Progenitor cell of endocrine pancreas (in vitro differentiated cells): ENCODE measurements at regions not wholly inside any gene's neighbourhood (a gene's known extent, or its start where the extent isn't known, plus 50 kb on each side); places are given as distances from the start of the nearest gene placed in this dataset.
"Not testable (repeated sequence)": the region's sequence is repeated elsewhere in the genome, so short reads cannot be mapped to it uniquely, and the experiment has no call there.

ENCODE experiments used
- DNase-seq: peaks from one replicate; pipeline ENCODE4 v3.0.0; 2021; ENCODE audit warnings: low spot score; ENCODE audit not compliant: unreplicated experiment
- H3K27ac Mint-ChIP-seq: 2 replicates; pipeline ENCODE4 v1.8.0; 2021; ENCODE audit warnings: mild to moderate bottlenecking, moderate library complexity, mixed read lengths
- H3K27me3 Mint-ChIP-seq: 2 replicates; pipeline ENCODE4 v1.8.0; 2021; ENCODE audit warnings: mixed read lengths
- H3K36me3 Mint-ChIP-seq: 2 replicates; pipeline ENCODE4 v1.8.0; 2022; ENCODE audit warnings: mixed read lengths; ENCODE audit not compliant: insufficient read depth
- H3K4me1 Mint-ChIP-seq: 2 replicates; pipeline ENCODE4 v1.8.0; 2021; ENCODE audit warnings: low read depth, mixed read lengths
- H3K4me3 Mint-ChIP-seq: 2 replicates; pipeline ENCODE4 v1.8.0; 2021; ENCODE audit warnings: low read depth, mild to moderate bottlenecking, moderate library complexity, mixed read lengths
- H3K9me3 Mint-ChIP-seq: 2 replicates; pipeline ENCODE4 v1.8.0; 2021; ENCODE audit warnings: low read depth, mixed read lengths
- TF ChIP-seq, protein P1 (sequence below): fragments of 200-600 bp; sonication (generic); IDR thresholded peaks from one replicate; pipeline ENCODE4 v1.5.0; 2021; ENCODE audit warnings: antibody characterized with exemption, mild to moderate bottlenecking; ENCODE audit not compliant: unreplicated experiment

DNA sequence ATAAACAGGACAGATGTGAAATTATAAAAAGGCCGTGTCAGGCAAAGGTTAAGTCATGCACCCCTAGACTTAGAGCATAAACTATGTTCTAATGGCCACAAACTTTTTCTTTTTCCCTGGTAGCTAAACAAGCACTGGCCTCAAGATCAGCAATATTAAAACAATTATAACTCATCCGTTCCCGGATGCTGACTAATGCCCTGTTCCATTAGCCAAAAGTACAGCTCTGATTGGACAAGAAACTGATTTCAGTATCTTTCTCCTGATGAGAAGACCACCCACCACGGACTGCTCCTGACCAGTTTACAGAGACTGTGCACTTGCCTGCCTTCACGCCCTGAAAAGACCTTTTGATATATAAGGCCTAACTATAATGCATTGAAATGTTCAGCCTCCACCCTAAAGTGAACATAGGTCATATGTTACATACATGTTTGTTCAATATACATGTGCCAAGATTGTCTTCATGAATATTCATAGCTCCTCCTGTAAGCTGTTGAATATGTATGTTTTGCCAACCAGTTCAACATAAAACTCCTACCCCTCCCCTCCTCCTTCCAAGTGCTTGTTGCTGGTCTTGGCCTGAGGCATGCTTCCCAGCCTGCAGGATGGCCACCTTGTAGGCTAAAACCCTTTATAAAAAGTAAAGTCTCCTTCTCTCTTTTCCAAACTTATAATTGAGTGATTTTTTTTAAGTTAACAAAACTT, 162.0 kb downstream of the IPO8 start:
- Mint-ChIP-seq H3K36me3 (no peaks in the 10 kb centered on the region), H3K4me1 (peaks cover 5% of the 10 kb centered on the region), H3K27me3 (no peaks in the 10 kb centered on the region), H3K9me3 (no peaks in the 10 kb centered on the region), H3K27ac (no peak overlapping the region), H3K4me3 (no peak overlapping the region)
- TF ChIP-seq, protein P1, sequence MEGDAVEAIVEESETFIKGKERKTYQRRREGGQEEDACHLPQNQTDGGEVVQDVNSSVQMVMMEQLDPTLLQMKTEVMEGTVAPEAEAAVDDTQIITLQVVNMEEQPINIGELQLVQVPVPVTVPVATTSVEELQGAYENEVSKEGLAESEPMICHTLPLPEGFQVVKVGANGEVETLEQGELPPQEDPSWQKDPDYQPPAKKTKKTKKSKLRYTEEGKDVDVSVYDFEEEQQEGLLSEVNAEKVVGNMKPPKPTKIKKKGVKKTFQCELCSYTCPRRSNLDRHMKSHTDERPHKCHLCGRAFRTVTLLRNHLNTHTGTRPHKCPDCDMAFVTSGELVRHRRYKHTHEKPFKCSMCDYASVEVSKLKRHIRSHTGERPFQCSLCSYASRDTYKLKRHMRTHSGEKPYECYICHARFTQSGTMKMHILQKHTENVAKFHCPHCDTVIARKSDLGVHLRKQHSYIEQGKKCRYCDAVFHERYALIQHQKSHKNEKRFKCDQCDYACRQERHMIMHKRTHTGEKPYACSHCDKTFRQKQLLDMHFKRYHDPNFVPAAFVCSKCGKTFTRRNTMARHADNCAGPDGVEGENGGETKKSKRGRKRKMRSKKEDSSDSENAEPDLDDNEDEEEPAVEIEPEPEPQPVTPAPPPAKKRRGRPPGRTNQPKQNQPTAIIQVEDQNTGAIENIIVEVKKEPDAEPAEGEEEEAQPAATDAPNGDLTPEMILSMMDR: no peak
- DNase-seq: no peak

DNA sequence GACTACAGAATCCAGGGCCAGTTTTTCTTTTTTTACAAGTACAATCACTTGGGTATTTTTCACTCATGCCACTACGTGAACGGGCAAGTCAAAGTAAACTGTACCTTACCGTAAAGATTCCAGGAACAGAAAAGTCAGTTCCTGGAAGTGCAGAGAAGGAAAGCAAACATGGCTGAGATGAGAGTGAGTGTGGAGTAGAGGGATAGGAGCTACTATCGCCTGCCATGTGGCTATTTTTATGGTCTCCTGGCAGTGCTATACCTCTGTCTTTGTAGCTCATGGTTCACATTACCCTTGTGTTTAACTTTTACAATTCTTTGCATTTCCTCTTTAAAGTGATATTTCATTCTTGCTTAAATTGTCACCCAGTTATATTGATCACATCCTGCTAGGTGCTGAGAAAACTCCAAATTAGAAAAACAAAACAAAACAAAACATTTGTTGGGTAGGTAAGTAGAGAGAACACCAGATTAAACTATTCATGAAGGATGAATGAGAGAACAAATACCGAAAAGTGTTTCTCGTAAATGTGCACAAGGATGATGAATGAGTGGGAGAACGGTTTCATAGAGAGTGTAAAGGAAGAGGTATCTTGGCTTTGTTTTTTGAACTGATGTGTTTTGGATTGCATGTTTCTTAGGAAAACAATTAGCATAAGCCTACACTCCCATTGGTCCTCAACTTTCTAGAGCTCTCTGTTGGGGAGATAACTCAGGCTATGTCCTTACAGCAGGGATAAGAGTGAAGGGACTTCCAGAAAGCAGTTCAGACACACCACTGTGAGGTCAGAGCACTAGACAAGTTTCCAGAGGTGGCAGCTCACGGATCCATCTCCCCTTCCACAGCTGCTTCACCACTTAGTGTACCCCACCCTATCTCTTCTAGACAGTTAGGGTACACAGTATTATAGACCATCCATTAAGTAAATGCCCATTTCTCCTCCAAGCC, 163.7 kb downstream of the IPO8 start:
- H3K4me1 Mint-ChIP-seq: peaks cover 5% of the 10 kb centered on the region
- H3K27ac Mint-ChIP-seq: no peak overlapping the region

DNA sequence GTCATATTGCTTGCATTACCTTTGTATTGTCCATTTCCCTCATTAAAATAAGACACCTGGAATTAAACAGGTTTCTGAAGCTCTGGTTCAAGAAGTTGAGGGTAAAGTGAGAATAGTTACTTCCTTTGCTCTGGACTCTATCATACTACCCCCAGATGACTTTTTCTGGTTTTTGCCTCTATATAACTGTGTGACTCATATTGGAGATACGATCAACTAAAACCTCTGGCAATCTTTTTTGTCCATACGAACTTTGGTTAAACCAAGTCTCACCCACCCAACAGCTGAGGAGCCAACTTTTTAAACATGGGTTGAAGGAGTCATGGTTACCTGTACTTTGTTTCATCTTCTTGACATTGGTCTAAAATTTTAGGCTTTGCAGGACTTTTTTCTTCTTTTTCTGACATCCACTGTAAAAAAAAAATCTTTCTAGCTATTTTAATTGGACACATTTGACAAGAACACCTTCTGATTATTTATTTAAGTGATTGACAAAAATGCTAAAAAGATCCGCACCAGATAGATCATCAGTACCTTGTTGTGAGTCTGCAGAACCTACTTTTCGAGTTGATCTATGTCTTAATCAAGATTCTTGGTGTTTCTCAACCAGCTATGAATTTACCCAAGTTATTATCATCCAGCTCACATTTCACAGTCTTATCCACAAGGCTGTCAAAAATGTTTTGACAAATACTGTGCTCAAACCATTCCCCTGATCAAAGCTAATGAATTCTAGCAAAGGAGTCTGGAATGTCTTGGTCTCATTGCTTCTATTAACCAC, 166.0 kb downstream of the IPO8 start:
- Mint-ChIP-seq H3K27me3 (no peaks in the 10 kb centered on the region), H3K9me3 (no peaks in the 10 kb centered on the region), H3K36me3 (no peaks in the 10 kb centered on the region), H3K4me1 (no peaks in the 10 kb centered on the region), H3K4me3 (no peak overlapping the region), H3K27ac (no peak overlapping the region)
- TF ChIP-seq, protein P1: no peak
- no peak for DNase-seq

More for the DNA sequence above, 163.7 kb downstream of the IPO8 start:
- Mint-ChIP-seq H3K27me3 (no peaks in the 10 kb centered on the region), H3K4me3 (no peak overlapping the region), H3K9me3 (no peaks in the 10 kb centered on the region), H3K36me3 (no peaks in the 10 kb centered on the region)
- TF ChIP-seq, protein P1: no peak
- no peak for DNase-seq

DNA sequence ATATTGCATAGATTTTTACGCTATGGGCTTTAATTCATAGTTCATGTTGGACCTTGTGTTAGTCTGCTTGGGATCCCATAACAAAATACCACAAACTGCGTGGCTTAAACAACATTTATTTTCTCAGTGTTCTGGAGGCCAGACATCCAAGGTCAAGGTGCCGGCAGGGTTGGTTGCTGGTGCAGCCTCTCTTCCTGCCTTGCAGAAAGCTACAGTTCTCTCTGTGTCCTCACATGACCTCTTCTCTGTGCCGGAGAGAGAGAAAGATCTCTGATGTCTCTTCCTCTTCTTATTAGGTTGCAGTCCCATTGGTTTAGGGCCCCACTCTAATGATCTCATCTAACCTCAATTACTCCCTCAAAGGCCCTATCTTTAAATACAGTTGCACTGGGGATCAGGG, 170.5 kb downstream of the IPO8 start:
- no peak overlapping the region for H3K4me3 Mint-ChIP-seq
- peaks cover 2% of the 10 kb centered on the region for H3K36me3 Mint-ChIP-seq
- no peak overlapping the region for H3K27ac Mint-ChIP-seq

DNA sequence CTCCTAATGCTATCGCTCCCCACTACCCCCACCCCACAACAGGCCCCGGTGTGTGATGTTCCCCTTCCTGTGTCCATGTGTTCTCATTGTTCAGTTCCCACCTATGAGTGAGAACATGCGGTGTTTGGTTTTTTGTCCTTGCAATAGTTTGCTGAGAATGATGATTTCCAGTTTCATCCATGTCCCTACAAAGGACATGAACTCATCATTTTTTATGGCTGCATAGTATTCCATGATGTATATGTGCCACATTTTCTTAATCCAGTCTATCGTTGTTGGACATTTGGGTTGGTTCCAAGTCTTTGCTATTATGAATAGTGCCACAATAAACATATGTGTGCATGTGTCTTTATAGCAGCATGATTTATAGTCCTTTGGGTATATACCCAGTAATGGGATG, 175.4 kb downstream of the IPO8 start:
- not testable (repeated sequence) for H3K27me3 Mint-ChIP-seq, H3K27ac Mint-ChIP-seq, DNase-seq, H3K4me3 Mint-ChIP-seq, H3K9me3 Mint-ChIP-seq, H3K36me3 Mint-ChIP-seq
- H3K4me1 Mint-ChIP-seq: peaks cover 21% of the 10 kb centered on the region

More for the DNA sequence above, 170.5 kb downstream of the IPO8 start:
- no peak for DNase-seq
- Mint-ChIP-seq H3K9me3 (peaks cover 4% of the 10 kb centered on the region), H3K4me1 (no peaks in the 10 kb centered on the region), H3K27me3 (no peaks in the 10 kb centered on the region)
- TF ChIP-seq, protein P1: no peak
